ENCODE measurements at regions not wholly inside any gene's neighbourhood (a gene's known extent, or its start where the extent isn't known, plus 50 kb on each side); places are given as distances from the start of the nearest gene placed in this dataset.

DNA sequence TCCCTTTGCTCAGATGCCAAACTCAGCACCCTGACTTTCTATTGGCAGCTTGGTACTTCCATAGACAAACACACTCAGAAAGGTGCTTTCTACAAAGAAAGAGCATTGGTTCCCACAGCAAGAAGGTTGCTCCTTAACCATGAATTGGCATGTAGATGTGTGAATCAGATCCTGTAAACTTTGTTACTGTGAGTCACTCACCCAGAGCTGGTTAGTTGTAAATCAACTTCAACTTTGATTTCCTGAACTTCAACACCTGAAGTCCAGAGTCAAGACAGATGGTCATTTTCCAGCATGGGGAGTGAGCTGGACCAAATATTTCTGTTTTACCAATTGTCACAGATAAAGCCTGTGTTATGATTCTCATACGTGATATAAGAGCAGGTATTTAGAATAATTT, 797.2 kb downstream of the TNS3 start:
- TF ChIP-seq, protein P1, sequence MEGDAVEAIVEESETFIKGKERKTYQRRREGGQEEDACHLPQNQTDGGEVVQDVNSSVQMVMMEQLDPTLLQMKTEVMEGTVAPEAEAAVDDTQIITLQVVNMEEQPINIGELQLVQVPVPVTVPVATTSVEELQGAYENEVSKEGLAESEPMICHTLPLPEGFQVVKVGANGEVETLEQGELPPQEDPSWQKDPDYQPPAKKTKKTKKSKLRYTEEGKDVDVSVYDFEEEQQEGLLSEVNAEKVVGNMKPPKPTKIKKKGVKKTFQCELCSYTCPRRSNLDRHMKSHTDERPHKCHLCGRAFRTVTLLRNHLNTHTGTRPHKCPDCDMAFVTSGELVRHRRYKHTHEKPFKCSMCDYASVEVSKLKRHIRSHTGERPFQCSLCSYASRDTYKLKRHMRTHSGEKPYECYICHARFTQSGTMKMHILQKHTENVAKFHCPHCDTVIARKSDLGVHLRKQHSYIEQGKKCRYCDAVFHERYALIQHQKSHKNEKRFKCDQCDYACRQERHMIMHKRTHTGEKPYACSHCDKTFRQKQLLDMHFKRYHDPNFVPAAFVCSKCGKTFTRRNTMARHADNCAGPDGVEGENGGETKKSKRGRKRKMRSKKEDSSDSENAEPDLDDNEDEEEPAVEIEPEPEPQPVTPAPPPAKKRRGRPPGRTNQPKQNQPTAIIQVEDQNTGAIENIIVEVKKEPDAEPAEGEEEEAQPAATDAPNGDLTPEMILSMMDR (conservative IDR thresholded peaks at IDR 0.05; ENCODE audit: low read length) = no peak
- no peak for TF ChIP-seq EZH2phosphoT487 (IDR thresholded peaks at IDR 0.05; ENCODE audit: borderline replicate concordance, low read depth, low read length)
